ENCODE measurements at regions not wholly inside any gene's neighbourhood (a gene's known extent, or its start where the extent isn't known, plus 50 kb on each side); places are given as distances from the start of the nearest gene placed in this dataset.

DNA sequence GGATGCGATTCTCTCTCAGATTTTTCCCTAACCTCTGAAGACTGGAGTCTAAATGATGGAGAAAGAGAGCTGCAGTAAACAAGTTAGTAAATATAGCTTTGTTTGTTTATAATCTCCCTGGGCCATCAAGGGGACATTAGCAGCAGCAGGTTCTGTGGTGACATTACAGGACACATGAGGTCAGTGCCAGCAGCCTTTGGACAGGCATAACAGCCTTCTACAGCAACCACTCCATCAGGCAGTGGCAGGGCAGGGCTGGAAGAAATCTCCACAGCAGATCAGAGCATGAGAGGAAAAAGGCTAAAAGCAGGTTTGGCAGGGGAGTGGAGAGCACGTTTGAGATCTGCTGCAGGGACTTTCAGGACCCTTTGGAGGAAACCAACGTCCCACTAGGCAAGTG, 127.6 kb upstream of the ACP3 start:
- DNase-seq (ENCODE audit: low spot score), result no peak

DNA sequence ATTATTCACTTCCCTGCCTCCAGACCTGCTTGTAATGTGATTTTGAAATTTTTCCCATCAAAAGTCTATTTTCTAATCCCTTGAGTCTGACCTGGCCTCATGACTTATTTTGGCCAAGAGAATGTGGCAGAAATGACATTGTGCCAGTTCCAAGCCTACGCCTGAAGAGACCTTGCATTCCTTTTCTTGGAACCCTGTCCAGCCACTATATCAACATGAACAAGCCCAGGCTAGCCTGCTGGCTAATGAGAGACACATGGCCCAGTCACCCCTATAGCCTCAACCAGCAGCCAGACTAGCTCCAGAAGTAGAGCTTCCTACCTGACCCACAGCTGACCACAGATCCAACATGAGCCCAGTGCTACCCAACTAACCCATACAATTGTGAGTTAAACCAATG, 121.1 kb upstream of the ACP3 start:
- DNase-seq (ENCODE audit: low spot score), result peak; percentile 33

DNA sequence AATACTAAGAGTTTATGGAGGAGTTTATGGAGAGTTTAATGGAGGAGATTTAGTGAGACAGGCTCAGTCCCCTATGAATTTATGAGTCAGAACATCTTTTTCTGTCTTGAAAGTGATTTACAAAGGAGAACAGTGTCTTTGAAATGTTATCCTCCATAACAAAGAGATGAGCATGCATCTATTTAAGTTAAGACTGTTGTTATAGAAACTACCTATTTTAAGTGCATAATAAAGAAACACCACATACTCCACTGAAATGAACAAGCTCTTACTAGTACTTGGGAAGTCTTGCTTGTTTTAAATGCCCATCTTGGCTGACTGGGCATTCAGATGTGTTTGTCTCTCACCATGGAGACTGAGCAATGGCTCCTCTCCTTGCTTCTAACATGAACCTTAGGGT, 118.7 kb upstream of the ACP3 start:
- no peak for DNase-seq (ENCODE audit: low spot score)

DNA sequence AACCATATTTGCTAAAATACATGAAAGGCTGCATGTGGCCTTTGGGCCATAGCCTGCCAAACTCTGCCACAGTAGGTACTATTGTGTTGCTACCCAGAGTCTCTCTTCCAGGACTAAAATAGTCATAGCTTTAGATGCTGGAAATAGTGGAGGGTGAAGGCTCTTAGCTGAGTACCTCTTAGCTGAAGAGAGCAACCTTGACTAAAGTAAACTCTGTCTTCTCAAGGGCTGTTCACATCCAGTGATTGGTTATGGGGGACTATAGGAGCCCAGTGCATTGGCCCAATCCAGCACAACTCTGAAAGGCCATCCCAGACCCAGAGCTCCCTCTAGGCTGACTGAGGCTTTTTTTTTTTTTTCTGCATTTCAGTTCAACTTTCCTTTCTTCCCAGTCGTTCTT, 117.8 kb upstream of the ACP3 start:
- DNase-seq (ENCODE audit: low spot score), result no peak

DNA sequence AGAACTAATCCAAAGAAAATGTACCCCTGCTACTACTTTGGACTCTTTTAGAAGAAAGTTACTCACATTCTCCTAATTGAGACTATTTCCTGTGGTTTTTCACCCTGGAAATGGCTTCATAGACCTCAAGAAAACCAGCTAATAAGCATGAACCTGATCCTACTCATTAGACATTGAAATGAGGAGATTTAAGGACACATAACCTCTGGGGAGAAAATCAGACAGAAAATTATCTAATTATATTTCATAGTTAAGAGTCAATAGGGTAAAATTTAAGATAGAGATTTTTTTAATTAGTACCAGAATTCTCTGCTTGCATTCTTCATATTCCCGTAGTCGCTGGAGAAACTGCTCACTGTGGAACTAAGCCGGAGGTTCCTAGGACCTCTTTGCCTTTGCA, 114.6 kb upstream of the ACP3 start:
- no peak for DNase-seq (ENCODE audit: low spot score)

DNA sequence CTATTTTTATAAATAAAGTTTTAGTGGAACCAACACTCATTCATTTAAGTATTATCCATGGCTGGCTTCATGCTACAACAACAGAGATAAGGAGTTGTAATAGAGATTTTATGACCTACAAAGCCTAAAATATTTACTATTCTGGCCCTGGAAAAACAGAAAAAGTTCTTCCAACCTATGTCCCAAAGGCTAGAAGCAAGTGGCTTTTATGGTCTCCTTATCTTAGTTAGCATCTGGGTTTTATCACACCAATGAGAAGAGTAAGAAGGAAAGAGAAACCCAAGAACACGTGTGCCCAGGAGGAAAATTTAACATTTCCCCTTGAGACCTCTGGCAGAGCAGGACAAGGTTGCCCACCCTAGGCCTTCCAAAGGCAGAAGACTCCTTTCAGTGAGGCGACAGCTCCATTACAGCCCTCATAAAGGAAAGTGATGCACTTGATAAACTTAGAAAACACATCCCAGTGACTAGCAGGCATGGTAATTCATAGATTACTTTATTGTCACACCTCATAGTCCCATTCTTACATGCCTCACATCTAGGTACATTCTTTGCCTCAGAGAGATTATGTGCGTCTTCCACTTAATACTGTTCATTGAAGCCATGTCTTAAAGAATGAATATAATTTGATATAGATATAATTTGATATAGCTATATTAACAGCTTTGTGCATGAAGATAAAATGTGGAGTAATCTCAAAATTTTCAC, 113.2 kb upstream of the ACP3 start:
- DNase-seq (ENCODE audit: low spot score), result no peak

DNA sequence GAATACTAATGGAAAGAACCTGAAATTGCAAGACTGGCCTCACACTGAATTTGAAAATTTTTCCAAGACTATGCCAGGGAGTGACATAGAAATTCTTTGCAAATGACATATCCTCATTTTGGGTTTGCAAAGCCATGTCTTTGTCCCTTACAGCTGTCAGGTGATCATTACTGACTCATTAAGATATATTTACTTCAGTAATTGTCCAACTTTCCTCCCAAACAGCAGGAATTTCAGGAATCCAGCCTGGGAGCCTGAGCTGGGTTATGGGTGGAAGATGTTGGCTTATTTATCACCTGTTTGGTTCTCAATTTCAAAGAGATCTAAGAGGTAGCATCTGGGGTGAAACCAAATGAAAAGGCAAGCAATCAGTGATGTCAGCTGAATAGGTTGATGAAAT, 111.6 kb upstream of the ACP3 start:
- no peak for DNase-seq (ENCODE audit: low spot score)

DNA sequence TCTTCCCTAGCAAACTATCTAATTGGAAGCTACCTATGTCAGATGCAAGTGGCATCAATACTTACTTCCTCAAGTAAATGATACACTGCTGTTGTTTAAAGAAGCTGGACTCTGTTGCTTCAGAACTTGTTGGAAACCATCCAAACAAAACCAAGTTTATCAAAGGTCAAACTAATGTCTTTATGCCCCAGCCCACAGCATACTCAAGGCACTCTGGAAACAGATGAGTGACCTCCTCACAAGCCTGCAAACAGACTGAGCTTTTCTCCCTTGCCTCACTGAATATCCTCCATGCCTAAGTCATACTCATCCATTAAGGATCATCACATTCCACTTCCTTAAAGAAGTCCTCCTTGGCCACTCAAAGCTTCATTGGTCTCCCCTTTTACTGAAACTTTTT, 107.4 kb upstream of the ACP3 start:
- no peak for DNase-seq (ENCODE audit: low spot score)

DNA sequence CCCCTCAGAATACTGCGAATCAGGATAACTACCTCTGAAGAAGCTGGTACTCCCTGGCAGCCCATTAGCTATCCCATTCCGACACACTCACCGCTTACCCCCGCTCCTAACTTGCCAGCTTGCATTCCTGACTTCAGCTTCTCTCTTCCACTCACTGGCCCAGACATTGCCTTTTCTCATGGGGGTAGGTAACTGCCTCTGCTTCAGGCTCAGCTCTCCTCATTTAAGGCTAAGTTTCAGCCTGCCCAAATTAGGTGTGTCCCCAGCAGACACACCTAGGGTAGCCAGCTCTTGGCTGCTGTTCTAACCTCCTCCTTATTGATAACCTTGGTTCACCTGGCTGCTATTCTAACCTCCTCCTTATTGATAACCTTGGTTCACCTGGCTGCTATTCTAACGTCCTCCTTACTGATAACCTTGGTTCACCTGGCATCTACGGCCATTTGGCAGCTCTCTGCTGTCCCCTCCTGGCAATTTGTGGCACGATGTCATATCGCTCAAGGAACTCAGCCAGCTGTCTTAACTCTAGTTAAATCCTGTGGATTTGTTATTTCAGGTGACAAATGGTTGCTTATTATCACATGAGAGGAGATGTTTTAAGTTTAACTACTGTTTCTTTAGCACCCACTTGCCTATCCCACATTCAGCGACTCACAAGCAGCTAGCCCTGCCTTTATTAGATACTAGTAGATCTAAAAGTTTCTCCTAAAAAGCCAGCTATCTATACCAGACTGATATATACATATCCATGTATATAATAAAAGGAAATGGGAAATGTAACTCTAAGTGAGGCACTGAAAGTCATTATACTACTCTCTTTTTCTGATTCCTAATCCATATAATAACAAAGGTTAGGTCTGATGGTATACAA, 106.5 kb upstream of the ACP3 start:
- no peak for DNase-seq (ENCODE audit: low spot score)

DNA sequence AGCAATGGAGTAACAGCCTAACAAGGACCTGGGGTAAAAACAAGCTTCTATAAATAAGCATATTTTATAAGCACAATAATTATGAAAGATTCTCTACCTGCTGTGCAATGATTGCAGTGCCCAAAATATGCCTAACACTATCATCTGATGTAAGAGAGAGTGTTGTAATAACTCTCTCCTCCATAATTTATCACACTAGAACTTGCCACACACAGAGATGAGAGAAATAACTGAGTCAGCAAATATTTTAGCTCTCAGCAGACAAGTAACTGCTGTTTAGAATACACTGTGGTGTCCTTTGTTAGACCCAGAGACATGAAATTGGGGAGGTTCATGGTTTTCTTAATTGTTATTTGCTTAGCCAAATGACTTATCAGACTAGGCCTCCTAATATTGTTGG, 105.3 kb upstream of the ACP3 start:
- DNase-seq (ENCODE audit: low spot score), result no peak

DNA sequence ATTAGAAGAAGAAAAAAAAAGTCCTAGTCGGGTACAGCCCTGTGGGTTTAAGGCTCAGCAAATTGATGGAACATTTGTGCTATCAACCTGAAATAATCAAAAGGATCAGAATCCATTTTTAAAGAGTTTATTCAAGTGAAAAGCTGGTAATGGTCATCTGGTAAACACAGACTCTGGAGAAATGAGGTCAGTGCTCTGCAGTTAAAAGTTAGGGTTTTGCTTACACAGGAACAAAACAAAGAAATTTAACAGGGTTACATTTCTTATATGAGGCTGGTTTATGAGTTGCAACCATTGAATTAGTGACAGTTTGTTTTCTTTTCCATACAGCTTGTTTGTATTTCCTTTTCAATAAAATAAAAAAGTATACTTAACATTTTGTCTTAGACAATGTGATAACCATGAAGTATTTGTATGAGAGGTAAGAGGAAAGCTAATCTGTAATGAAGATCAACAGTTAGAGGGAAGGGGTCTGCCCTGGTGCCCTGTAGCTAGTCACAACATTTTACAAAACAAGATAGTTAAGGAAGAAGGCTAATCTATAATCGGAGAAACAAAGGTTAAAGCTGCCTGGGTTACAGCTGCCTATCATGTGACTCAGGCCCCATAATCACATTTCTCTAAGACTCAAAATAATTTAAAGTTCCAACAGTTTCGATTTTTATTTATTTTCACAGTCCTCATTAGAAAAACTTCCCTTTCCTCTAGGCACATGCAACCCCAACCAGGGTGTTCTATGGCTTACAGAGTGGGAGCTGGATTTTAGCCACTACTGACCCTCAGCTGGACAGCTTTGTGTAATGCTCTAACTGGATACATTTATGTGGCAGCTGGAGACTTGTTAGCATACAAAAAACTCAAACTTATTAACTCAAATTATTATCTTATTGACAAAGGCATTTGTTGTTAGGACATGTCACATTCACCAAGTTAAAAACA, 98.1 kb upstream of the ACP3 start:
- no peak for DNase-seq (ENCODE audit: low spot score)

DNA sequence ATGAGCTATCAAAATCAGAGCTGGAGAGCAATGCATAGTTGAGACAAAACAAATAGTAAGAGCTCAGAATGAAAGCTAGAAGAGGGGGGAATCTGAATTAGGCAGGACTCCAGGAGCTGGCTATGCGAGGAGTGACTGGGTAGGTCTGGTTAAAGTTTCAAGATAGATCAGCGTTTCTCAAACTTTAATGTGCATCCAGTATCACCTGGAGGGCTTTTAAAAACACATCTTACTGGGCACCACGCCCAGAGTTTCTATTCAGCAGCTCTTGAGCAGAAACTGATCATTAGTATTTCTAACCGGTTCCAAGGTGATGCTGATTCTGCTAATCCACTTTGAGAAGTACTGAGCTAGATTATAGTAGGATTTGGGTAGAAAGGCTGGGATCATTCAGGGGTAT, 96.2 kb upstream of the ACP3 start:
- no peak for DNase-seq (ENCODE audit: low spot score)

DNA sequence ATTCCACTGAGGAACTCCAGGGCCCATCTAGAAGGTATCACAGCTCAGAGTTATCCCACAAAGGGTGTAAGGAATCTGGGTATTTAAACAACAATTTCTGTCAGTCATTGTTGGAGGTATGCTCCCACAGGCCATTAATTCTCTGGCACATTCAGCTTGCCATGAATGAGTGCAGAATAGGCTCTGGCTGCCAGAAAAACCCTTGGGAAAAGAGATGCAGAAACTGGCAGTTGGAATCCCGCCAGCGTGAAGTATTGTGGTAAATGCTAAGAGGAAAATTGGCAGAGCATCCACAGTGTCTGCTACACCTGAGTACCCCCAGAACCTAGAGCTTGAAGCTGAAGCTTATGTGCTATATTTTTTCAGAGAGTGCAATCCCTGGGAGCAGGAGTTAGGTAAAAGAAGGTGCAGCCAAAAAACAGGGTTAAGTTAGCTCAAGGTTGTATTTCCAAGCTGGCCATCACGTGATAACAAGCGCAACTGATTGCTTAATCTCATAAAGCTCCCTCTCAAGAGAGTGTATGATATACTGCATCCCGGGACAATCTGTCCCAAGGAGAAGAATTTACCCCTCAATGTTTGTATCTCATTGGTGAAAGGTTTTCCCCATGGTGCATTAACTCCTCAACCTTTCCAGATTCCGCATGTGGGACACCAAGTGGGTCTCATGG, 94.2 kb upstream of the ACP3 start:
- DNase-seq (ENCODE audit: low spot score), result no peak

DNA sequence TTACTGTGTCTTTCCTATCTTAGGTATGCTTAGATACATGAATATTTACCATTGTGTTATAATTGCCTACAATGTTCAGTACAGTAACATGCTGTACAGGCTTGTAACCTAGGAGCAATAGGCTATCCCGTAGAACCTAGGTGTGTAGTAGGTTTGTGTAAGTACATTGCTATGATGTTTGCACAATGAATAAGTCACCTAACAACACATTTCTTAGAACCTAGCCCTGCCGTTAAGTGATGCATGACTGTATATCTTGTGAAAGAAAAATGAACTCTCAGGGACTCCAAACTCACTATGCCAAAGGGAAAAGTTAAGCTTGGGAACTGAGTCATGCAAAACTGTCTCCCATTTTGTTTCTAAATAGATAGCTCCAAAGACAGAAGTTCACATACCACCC, 91.5 kb upstream of the ACP3 start:
- DNase-seq (ENCODE audit: low spot score), result no peak

DNA sequence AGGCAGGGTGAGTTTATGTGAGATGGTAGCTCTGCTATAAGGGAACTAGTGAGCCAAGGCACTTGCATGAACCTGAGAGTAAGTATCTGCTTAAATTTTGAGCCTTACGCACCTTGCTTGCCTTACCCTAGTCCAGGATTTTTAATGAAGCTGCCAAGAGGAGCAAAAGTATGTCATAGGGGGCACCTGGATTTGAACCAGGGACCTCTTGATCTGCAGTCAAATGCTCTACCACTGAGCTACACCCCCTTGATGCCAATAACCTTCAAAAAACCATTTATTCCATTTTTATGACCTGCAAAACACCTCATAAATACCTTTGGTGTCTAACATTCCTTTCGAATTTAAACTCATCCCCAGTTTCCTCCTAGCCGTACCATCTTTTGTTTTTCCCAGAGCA, 88.3 kb upstream of the ACP3 start:
- DNase-seq (ENCODE audit: low spot score), result no peak

DNA sequence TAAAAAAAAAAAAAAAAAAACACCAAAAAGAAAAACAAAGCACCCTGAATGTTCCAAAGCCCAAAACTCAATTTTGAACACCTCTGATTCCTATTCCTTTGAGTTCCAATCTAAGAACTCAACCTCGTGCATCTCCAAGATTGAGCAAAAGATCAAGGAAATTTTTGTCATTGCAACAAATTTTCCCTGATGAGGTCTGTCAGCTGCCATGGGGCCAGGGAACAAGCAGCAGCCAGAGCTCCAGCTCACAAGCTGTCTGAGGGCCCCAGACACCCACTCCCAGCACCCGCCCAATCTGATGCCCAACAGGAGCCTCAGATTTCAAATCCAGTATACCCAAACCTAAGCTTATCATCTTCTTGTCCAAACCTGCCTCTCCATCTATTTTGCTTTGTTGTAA, 87.6 kb upstream of the ACP3 start:
- no peak for DNase-seq (ENCODE audit: low spot score)

DNA sequence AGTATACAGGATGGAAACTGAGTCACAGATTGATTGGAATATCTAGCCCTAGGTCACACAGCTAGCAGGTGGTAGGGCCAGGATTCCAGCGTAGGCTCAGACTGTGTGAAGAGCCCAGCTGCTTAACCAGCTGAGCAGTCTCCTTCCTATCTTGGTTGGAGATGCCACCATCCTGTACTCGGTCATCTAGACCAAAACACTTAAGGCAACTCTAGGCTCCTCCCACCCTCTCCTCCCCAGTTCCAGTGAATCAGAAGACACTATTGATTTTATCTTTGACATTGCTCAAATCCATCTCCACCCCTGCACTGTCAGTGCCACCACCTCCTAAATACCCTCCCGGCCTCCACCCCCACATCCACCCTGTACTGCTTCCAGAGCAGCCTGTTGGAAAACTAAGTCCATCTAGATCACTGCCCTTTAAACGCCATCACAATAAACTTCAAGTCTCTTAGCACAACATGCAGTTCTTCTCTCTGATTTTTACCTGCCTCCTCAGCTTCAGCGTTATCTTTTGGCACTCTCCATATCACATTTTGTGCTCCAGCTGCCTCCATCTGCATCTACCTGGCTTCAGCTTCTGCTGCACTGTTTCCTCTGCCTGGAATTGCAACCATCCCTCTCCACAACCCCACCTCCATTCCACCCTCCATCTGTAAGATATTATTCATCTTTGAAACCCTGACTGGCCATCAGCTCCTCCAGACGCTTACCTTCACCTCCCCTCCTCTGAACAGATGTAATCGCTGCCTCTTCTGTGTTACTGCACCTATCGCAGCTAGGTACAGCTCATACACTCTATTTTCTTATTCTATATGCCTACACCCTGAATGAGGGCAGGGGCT, 86.8 kb upstream of the ACP3 start:
- DNase-seq (ENCODE audit: low spot score), result no peak

DNA sequence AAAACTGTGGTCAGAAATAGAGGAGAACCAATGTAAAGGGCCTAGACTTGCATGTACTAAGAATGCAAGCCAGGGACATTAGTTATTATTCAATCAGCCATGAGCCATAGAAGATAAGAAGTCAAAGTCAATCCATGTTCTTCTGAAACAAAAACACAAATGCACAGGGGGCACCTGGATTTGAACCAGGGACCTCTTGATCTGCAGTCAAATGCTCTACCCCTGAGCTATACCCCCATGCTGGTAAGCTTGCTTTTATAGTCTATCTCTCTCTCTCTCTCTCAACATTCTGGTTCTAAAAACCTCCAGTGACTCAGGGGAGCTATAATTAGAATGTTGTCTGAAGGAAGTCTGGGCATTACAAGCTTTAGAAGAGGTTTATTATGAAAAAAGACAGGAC, 85.6 kb upstream of the ACP3 start:
- DNase-seq (ENCODE audit: low spot score), result peak; percentile 13

DNA sequence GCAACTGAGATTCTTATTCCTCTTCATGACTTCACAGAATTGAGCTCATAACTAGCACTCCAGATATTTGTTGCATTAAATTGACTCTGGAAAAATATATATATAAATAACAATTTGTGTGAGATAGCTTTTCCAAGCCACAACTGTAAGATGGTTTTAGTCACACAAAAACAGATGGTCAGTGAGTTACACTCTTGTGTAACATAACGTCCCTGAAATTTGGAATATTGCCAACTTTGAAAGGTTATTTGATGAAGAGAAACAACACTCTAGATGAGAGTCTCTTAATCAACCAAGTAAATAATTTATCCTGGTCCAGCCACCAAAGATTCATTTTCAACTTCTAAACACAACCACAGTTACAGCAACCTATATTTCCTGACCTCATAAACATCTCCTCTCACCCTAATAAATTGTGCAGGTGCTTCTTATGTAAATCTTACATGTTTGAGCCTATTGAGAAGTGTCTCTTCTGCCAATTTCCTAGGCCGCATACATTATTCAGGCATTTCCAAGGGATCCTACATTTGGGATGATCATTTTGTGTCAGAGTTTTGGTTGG, 84.9 kb upstream of the ACP3 start:
- no peak for DNase-seq (ENCODE audit: low spot score)

DNA sequence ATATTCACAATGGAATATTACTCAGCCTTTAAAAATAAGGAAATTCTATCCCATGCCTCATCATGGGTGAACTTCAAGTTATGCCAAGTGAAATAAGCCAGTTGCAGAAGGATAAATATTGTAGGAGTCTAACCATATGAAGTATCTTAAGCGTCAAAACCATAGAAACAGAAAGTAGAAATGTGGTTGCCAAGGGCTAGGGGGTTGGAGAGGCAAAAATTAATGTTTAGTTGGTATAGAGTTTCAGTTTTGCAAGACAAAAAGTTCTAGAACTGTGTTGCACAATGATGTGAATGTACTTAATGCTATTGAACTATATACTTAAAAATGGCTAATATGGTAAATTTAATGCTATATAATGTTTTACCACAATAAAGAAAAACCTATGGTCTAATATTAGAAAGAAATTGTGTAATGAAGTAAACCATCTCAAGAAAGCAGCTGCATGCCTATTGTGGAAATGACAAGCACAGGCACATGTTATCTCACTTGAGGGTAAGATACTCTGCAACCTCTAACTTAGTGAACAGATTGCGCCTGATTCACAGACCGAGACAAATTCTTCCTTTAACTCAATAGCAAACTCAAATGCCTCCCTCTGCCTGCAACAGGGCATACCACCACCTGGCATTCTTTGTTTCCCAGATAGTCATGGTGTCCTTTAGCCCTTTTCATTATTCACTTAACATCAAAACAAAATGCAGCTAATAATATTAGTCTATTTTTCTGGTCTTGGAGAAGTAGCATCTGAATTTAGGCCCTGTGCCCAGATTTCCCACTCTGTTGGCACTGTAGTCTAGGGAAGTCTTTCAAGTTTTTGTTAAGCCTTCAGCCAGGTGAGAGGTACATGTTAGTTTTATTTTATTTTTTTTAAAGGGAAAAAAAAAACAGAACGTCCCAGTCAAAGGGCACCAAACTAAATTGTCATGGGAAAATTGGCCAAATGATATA, 80.2 kb upstream of the ACP3 start:
- DNase-seq (ENCODE audit: low spot score), result no peak
